Tibial artery (tissue), 4 donors: ENCODE measurements at regions not wholly inside any gene's neighbourhood (a gene's known extent, or its start where the extent isn't known, plus 50 kb on each side); places are given as distances from the start of the nearest gene placed in this dataset.

Experiments
- DNase-seq, 2 donors: peaks; one replicate each; pipeline ENCODE4 v3.0.0-alpha.2; 2019
- H3K27ac ChIP-seq, 2 donors: fragments of 200-600 bp; sonication (generic) in 1 of 2; 1 replicate in 1 of 2; 2 replicates in 1 of 2; pipeline ENCODE4 v1.5.1; 2018 to 2019; ENCODE audit warnings: mild to moderate bottlenecking in 1 of 2
- H3K27me3 ChIP-seq, 2 donors: fragments of 200-600 bp; sonication (generic) in 1 of 2; one replicate each; pipeline versions ENCODE4 v1.5.1 to v1.6.0; 2016 to 2019
- H3K36me3 ChIP-seq, 3 donors: fragments of 200-600 bp; sonication (generic) in 2 of 3; one replicate each; pipeline ENCODE4 v1.5.1; 2016 to 2019; ENCODE audit warnings: mild to moderate bottlenecking in 2 of 3
- H3K4me1 ChIP-seq, 4 donors: fragments of 200-600 bp; sonication (generic) in 2 of 4; 1 replicate in 3 of 4; 2 replicates in 1 of 4; pipeline ENCODE4 v1.5.1; 2016 to 2019
- H3K4me3 ChIP-seq, 2 donors: fragments of 200-600 bp; sonication (generic) in 1 of 2; 1 replicate in 1 of 2; 2 replicates in 1 of 2; pipeline ENCODE4 v1.5.1; 2018 to 2019; ENCODE audit warnings: mild to moderate bottlenecking in 2 of 2
- H3K9me3 ChIP-seq, 3 donors: fragments of 200-600 bp; sonication (generic) in 1 of 3; one replicate each; pipeline ENCODE4 v1.5.1; 2016 to 2019
- CTCF ChIP-seq, 2 experiments: fragments of 200-600 bp in 1 of 2; fragments of 450-650 bp in 1 of 2; IDR thresholded peaks; one replicate each; pipeline ENCODE4 v1.5.1; 2017 to 2019; ENCODE audit warnings: antibody characterized with exemption in 2 of 2, mild to moderate bottlenecking in 1 of 2, moderate library complexity in 1 of 2
- intact Hi-C: fragments of 100-400 bp; cut with DNase I; formaldehyde crosslinking; loops from one replicate; pipeline ENCODE4 v1.15.0; 2023; ENCODE audit warnings: low total_unique reads

DNA sequence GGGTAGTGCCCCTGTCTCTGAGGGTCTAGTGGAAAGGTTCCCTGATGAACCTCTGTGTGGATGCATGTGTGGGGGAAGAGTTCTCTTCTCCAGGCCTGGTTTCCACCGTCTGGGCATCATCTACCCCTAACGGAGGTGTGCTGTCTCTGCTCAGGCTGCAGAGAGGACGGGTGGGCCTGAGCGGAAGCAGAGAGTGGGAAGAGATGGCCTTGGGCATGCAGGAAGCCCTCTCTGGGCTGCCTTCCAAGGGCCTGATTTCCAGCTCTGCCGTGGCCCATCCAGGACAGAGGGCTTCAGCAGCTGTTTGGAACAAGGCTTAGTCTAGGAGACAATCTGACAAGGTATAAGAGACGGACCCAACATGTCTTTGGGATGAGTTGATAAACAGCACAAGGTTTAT is 220.1 kb upstream of the DTNBP1 start:
- intact Hi-C loops: no loop called here
- Histone ChIP-seq H3K4me1 (peaks cover 0 to 9% (median 0%) of the 10 kb centered on the region in 4 donors), H3K36me3 (no peaks in the 10 kb centered on the region), H3K27ac (no peak overlapping the region), H3K9me3 (no peaks in the 10 kb centered on the region), H3K27me3 (no peaks in the 10 kb centered on the region), H3K4me3 (no peak overlapping the region)
- no peak for TF ChIP-seq CTCF (IDR thresholded peaks at IDR 0.05)
- DNase-seq: no peak

DNA sequence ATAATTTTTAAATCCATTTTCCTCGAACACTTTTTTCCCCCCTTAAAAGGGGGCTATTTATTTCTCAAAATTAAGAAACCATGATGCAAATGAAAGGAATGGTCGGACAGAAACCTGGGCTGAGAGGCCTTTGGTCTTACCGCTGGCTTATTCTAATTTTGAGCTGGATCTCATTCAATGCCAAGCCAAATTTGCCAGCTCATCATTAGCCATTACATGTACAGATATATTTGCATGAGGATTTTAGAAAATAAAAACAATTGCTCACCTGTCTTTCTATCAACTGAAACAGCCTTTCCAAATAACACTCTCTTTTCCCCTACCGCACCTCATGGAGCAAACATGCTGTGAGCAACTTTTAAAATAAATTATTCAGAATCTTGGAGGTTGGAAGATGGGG is 219.5 kb upstream of the DTNBP1 start:
- intact Hi-C loops: no loop called here
- no peak for DNase-seq
- TF ChIP-seq CTCF (IDR thresholded peaks at IDR 0.05): no peak

DNA sequence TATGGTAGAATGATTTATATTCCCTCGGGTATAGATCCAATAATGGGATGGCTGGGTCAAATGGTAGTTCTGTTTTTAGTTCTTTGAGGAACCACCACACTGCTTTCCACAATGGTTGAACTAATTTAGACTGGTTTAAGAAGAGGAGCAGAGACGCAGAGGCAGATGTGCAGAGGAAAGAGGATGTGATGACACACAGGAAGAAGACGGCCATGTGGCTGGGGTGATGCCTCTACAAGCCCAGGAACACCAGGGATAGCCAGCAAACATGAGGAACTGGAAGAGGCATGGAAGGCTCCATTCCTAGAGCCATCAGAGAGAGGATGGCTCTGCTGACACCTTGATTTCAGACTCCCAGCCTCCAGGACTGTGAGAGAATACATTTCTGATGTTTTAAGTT is 218.3 kb upstream of the DTNBP1 start:
- Histone ChIP-seq H3K27ac (no peak overlapping the region), H3K36me3 (no peaks in the 10 kb centered on the region), H3K27me3 (no peaks in the 10 kb centered on the region), H3K9me3 (no peaks in the 10 kb centered on the region), H3K4me1 (peaks cover 0 to 9% (median 0%) of the 10 kb centered on the region in 4 donors), H3K4me3 (no peak overlapping the region)
- peak in 1 of 2 donors; percentile 48 for DNase-seq
- intact Hi-C loops: no loop called here
- no peak for TF ChIP-seq CTCF (IDR thresholded peaks at IDR 0.05)

More for the DNA sequence above, 219.5 kb upstream of the DTNBP1 start:
- H3K4me1 ChIP-seq: peaks cover 0 to 9% (median 0%) of the 10 kb centered on the region in 4 donors
- H3K4me3 ChIP-seq: no peak overlapping the region
- H3K27ac ChIP-seq: no peak overlapping the region
- no peaks in the 10 kb centered on the region for H3K36me3 ChIP-seq
- no peaks in the 10 kb centered on the region for H3K9me3 ChIP-seq
- H3K27me3 ChIP-seq: no peaks in the 10 kb centered on the region

GRCh38 chr6:15880262-15880973 is 217.6 kb upstream of the DTNBP1 start:
- no peaks in the 10 kb centered on the region for H3K36me3 ChIP-seq
- no peak for TF ChIP-seq CTCF (IDR thresholded peaks at IDR 0.05)
- H3K4me1 ChIP-seq: peaks cover 0 to 9% (median 0%) of the 10 kb centered on the region in 4 donors
- no peak overlapping the region for H3K27ac ChIP-seq
- H3K9me3 ChIP-seq: no peaks in the 10 kb centered on the region
- H3K4me3 ChIP-seq: no peak overlapping the region
- no peaks in the 10 kb centered on the region for H3K27me3 ChIP-seq
- no peak for DNase-seq
- intact Hi-C loops: no loop called here

GRCh38 chr6:15879371-15880261 is 216.8 kb upstream of the DTNBP1 start:
- intact Hi-C loops: no loop called here
- no peak overlapping the region for H3K27ac ChIP-seq
- H3K4me3 ChIP-seq: no peak overlapping the region
- H3K4me1 ChIP-seq: peaks cover 0 to 9% (median 0%) of the 10 kb centered on the region in 4 donors
- H3K36me3 ChIP-seq: no peaks in the 10 kb centered on the region
- H3K9me3 ChIP-seq: no peaks in the 10 kb centered on the region
- peak in 1 of 2 donors; percentile 69 for DNase-seq
- H3K27me3 ChIP-seq: no peaks in the 10 kb centered on the region
- TF ChIP-seq CTCF (IDR thresholded peaks at IDR 0.05): no peak
